K562 (cell line): ENCODE measurements at regions not wholly inside any gene's neighbourhood (a gene's known extent, or its start where the extent isn't known, plus 50 kb on each side); places are given as distances from the start of the nearest gene placed in this dataset.

ENCODE experiments used
- ATAC-seq: fragments of 200-7000 bp; cut with Tn5 transposase; 3 replicates; pipeline ENCODE4 v1.9.1; 2020; ENCODE audit warnings: moderate library complexity
- BruUV-seq: library from RNA; stranded (reverse); fragments of 400-500 nt; replicated peaks from 2 replicates; lab custom pipeline; 2021; lab: Mats Ljungman, UMichigan
- CTCF ChIA-PET: fragments of 300-600 bp; formaldehyde crosslinking; extraction: SDS; loops from one replicate; lab custom pipeline; 2021; ENCODE audit warnings: low intra/inter-chr PET ratio; lab: Yijun Ruan, JAX
- POLR2A ChIA-PET: fragments of 300-600, 350-650 bp; sonication (Branson Sonifier 250); formaldehyde crosslinking; extraction: SDS; loops from one replicate; lab custom pipeline; 2021; ENCODE audit warnings: antibody characterized with exemption, inconsistent platforms; lab: Yijun Ruan, JAX
- DNase-seq, 4 experiments: peaks; one replicate each; pipeline versions ENCODE4 v3.0.0 to v3.0.0-alpha.2; 2011 to 2018; ENCODE audit warnings: low spot score in 3 of 4, mixed read lengths in 3 of 4; ENCODE audit errors: extremely low read depth in 1 of 4
- FAIRE-seq: peaks from 2 replicates; lab custom pipeline; 2011; peaks lifted over from hg19 to GRCh38; lab: Jason Lieb, UNC
- H2AFZ ChIP-seq: 2 replicates; pipeline ENCODE4 v1.6.0; 2011; ENCODE audit warnings: low read depth, low read length, control low read depth, inconsistent platforms
- H3K27ac ChIP-seq: fragments of 200-600 bp; 3 replicates; pipeline ENCODE4 v1.8.0; 2011; ENCODE audit warnings: low read depth, mild to moderate bottlenecking, control low read depth, inconsistent platforms, low read length, moderate library complexity, mixed read lengths; ENCODE audit errors: extremely low read depth
- H3K27me3 ChIP-seq, 2 experiments: fragments of 300-600 bp in 1 of 2; 2 replicates in 1 of 2; 3 replicates in 1 of 2; pipeline versions ENCODE4 v1.6.0 to v1.8.0; 2011; ENCODE audit warnings: inconsistent platforms in 2 of 2, low read length in 2 of 2, mild to moderate bottlenecking in 1 of 2, mixed read lengths in 1 of 2, moderate library complexity in 1 of 2; ENCODE audit not compliant: control insufficient read depth in 2 of 2, insufficient read depth in 2 of 2
- H3K36me3 ChIP-seq: fragments of 300-600 bp; 3 replicates; pipeline ENCODE4 v1.8.0; 2011; ENCODE audit warnings: mild to moderate bottlenecking, low read length, inconsistent platforms; ENCODE audit not compliant: control insufficient read depth, insufficient read depth
- H3K4me1 ChIP-seq, 2 experiments: fragments of 200-600 bp in 1 of 2; replicated peaks in 1 of 2; 2 replicates in 1 of 2; 3 replicates in 1 of 2; pipeline versions ENCODE4 v1.5.1 to v1.8.0; 2011; ENCODE audit warnings: inconsistent platforms in 2 of 2, low read length in 2 of 2, mild to moderate bottlenecking in 1 of 2, mixed read lengths in 1 of 2, moderate library complexity in 1 of 2; ENCODE audit not compliant: control insufficient read depth in 2 of 2, insufficient read depth in 2 of 2
- H3K4me2 ChIP-seq: 2 replicates; pipeline ENCODE4 v1.6.1; 2011; ENCODE audit warnings: low read length, control low read depth, inconsistent platforms, mixed read lengths; ENCODE audit not compliant: insufficient read depth
- H3K4me3 ChIP-seq: fragments of 200-600 bp; sonication (generic), shearing (Covaris generic); 2 replicates; pipeline ENCODE4 v1.5.1; 2016; ENCODE audit warnings: control low read depth, inconsistent platforms
- H3K79me2 ChIP-seq: fragments of 200-600 bp; 3 replicates; pipeline ENCODE4 v1.8.0; 2011; ENCODE audit warnings: low read length, inconsistent platforms; ENCODE audit not compliant: control insufficient read depth, insufficient read depth
- H3K9ac ChIP-seq, 2 experiments: 2 replicates each; pipeline versions ENCODE4 v1.6.0 to v1.6.1; 2011; ENCODE audit warnings: low read depth in 2 of 2, low read length in 2 of 2, control low read depth in 1 of 2, inconsistent platforms in 1 of 2, mild to moderate bottlenecking in 1 of 2, mixed read lengths in 1 of 2; ENCODE audit not compliant: insufficient read depth in 1 of 2
- H3K9me1 ChIP-seq: one replicate; pipeline ENCODE4 v1.6.0; 2011; ENCODE audit warnings: inconsistent platforms, mild to moderate bottlenecking, low read length, moderate library complexity; ENCODE audit not compliant: control insufficient read depth, insufficient read depth
- H3K9me3 ChIP-seq: replicated peaks from 2 replicates; pipeline ENCODE4 v1.5.1; 2011; ENCODE audit warnings: low read depth, low read length, inconsistent platforms; ENCODE audit not compliant: control insufficient read depth, insufficient read depth
- H4K20me1 ChIP-seq: replicated peaks from 2 replicates; pipeline ENCODE4 v1.6.1; 2011; ENCODE audit warnings: low read length, inconsistent platforms, mixed read lengths; ENCODE audit not compliant: control insufficient read depth, insufficient read depth
- CREB1 ChIP-seq, 2 experiments: sonication (generic) in 1 of 2; formaldehyde crosslinking in 1 of 2; IDR thresholded peaks; 2 replicates each; pipeline versions ENCODE4 v1.6.1 to v1.8.0; 2012 to 2022; ENCODE audit warnings: inconsistent platforms in 1 of 2, mild to moderate bottlenecking in 1 of 2, missing genetic modification reagents in 1 of 2, moderate library complexity in 1 of 2
- EHMT2 ChIP-seq: fragments of 450-650 bp; IDR thresholded peaks from 2 replicates; pipeline ENCODE4 v1.6.1; 2018; ENCODE audit warnings: antibody characterized with exemption
- FOSL1 ChIP-seq: fragments of 200-800 bp; sonication (Bioruptor generic); conservative IDR thresholded peaks from 2 replicates; pipeline ENCODE4 v1.6.1; 2016; ENCODE audit warnings: missing genetic modification characterization, missing compliant biosample characterization
- HDAC1 ChIP-seq, 2 experiments: fragments of 450-650 bp; IDR thresholded peaks; 2 replicates each; pipeline ENCODE4 v1.6.1; 2016 to 2017; ENCODE audit warnings: inconsistent platforms in 1 of 2, mild to moderate bottlenecking in 1 of 2, moderate library complexity in 1 of 2
- NCOR1 ChIP-seq: fragments of 450-650 bp; IDR thresholded peaks from 2 replicates; pipeline ENCODE4 v1.6.1; 2016; ENCODE audit warnings: mild to moderate bottlenecking, moderate library complexity
- SRSF1 ChIP-seq: fragments of 200-400 bp; formaldehyde crosslinking; IDR thresholded peaks from 2 replicates; pipeline ENCODE4 v1.6.1; 2017; ENCODE audit warnings: mild to moderate bottlenecking, low read depth, low read length, moderate library complexity
- YY1 ChIP-seq, 3 experiments: IDR thresholded peaks; 2 replicates each; pipeline ENCODE4 v1.6.1; 2011; ENCODE audit warnings: low read length in 2 of 3, mild to moderate bottlenecking in 2 of 3, moderate library complexity in 2 of 3, borderline replicate concordance in 1 of 3, control low read depth in 1 of 3, low read depth in 1 of 3; ENCODE audit not compliant: insufficient read depth in 3 of 3, insufficient replicate concordance in 2 of 3, control insufficient read depth in 1 of 3, insufficient read length in 1 of 3; ENCODE audit errors: extremely low read depth in 1 of 3
- ZFX ChIP-seq: sonication (generic); formaldehyde crosslinking; IDR thresholded peaks from 2 replicates; pipeline ENCODE4 v1.8.0; 2022; ENCODE audit warnings: mild to moderate bottlenecking, missing genetic modification reagents, moderate library complexity
- ZNF143 ChIP-seq: sonication (generic); formaldehyde crosslinking; IDR thresholded peaks from 2 replicates; pipeline ENCODE4 v1.9.0; 2022; ENCODE audit warnings: mild to moderate bottlenecking, missing genetic modification reagents
- ZNF165 ChIP-seq: fragments of 250-450 bp; sonication (Bioruptor Pico); IDR thresholded peaks from 2 replicates; pipeline ENCODE4 v1.4.0; 2020; ENCODE audit warnings: borderline replicate concordance
- ZNF780A ChIP-seq: fragments of 250-450 bp; sonication (Bioruptor Pico); IDR thresholded peaks from 2 replicates; pipeline ENCODE4 v1.5.0; 2021; ENCODE audit warnings: mild to moderate bottlenecking
- WGBS: fragments of 100-300 bp; shearing (Covaris generic); methylation state at CpG from one replicate; pipeline ENCODE4 v1.1.6; 2016; ENCODE audit warnings: low coverage, mixed read lengths; ENCODE audit not compliant: insufficient coverage; ENCODE audit errors: missing lambda C conversion rate; 5-methylcytosine and 5-hydroxymethylcytosine counted together
- in situ Hi-C: fragments of 300-500 bp; cut with MboI; formaldehyde crosslinking; loops from 4 replicates; pipeline ENCODE4 v1.15.0; 2018; ENCODE audit warnings: inconsistent platforms, mixed read lengths
- intact Hi-C: fragments of 100-400 bp; cut with micrococcal nuclease; formaldehyde crosslinking; loops from 2 replicates; pipeline ENCODE4 v1.14.2; 2022
- TF ChIP-seq, protein P1 (sequence below), 2 experiments: IDR thresholded peaks; 2 replicates each; pipeline ENCODE4 v1.6.1; 2011; ENCODE audit warnings: borderline replicate concordance in 1 of 2, control low read depth in 1 of 2, low read depth in 1 of 2, low read length in 1 of 2, mild to moderate bottlenecking in 1 of 2, mixed read lengths in 1 of 2, moderate library complexity in 1 of 2; ENCODE audit not compliant: insufficient read depth in 1 of 2, insufficient read length in 1 of 2, poor library complexity in 1 of 2, severe bottlenecking in 1 of 2; ENCODE audit errors: extremely low read depth in 1 of 2
- TF ChIP-seq, protein P2 (sequence below): sonication (generic); formaldehyde crosslinking; IDR thresholded peaks from 2 replicates; pipeline ENCODE4 v1.8.0; 2022; ENCODE audit warnings: mild to moderate bottlenecking, missing genetic modification reagents

DNA sequence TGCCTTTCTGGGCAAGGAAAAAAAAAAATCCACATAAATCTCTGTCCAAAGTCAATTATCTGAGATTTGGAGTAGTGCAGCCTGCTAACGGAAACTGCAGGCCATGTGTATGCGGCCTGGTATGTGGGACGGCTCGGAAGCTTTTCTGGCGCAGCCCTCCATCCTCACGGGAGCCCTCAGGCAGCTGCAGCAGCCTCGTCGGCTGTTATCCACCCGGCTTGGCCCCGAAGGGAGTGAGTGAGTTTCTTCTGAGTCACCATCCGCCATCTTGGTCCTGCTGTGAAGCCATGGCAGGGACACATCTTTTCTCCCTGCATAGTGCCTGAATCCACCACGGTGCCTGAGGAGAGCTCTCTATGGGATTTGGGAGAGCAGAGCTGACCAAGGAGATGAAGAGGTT lies 62.8 kb downstream of the POLR2M start:
- no peaks in the 10 kb centered on the region for H4K20me1 ChIP-seq
- ChIA-PET CTCF (no interaction called here), POLR2A (interaction anchor here (1.2 kb wide), 1 partner anchor 19 kb away, joined by 3 read pairs; no protein-coding TSS in a partner anchor)
- no peaks in the 10 kb centered on the region for H3K36me3 ChIP-seq
- WGBS = under 1% methylated on average over 9 of the region's 12 CpGs
- intact Hi-C loops (no loop called here), in situ Hi-C loops (no loop called here)
- H3K4me3 ChIP-seq = no peak overlapping the region
- BruUV-seq = no TSS peak
- no peak overlapping the region for H3K9ac ChIP-seq
- H3K4me1 ChIP-seq = no peaks in the 10 kb centered on the region
- H3K79me2 ChIP-seq = no peaks in the 10 kb centered on the region
- DNase-seq (peak in 2 of 4 experiments; percentile 7 to 13), FAIRE-seq (no peak), ATAC-seq (no peak)
- H3K4me2 ChIP-seq = no peak overlapping the region
- no peaks in the 10 kb centered on the region for H3K9me1 ChIP-seq
- no peaks in the 10 kb centered on the region for H3K9me3 ChIP-seq
- TF ChIP-seq FOSL1 (tag) (0 out of 2 replicates have a peak, but pooled peaks have one; percentile 23), YY1 (IDR thresholded peaks at IDR 0.05; ENCODE audit: borderline replicate concordance in 1 of 3, control insufficient read depth in 1 of 3, extremely low read depth in 1 of 3, insufficient read depth in 3 of 3, insufficient read length in 1 of 3, insufficient replicate concordance in 2 of 3, low read depth in 1 of 3, low read length in 2 of 3) (peak in 1 of 3 experiments; percentile 79), HDAC1 (IDR thresholded peaks at IDR 0.05) (no peak)
- no peak overlapping the region for H2AFZ ChIP-seq
- H3K27me3 ChIP-seq = peaks cover 14 to 42% of the 10 kb centered on the region in 2 experiments
- H3K27ac ChIP-seq = no peak overlapping the region

DNA sequence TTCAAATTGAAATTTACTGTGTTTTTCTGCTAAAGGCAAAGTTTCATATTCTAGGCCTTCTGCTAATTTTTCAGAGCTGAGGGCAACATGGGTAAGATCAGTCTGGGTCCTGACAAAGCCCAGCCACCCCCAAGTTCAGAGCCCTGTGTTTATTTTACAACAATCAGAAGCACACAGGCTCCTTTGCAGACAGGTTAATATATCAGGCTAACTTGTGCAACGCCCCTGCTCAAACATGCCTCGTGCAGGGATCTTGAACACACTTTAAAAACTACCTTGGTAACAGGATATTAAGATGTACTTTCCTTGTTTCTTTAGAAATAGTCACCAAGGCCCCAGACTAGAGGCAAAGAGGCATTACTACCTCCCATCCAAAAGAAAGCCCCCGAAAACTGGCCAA lies 64.0 kb downstream of the POLR2M start:
- Histone ChIP-seq H3K27me3 (peaks cover 16 to 42% of the 10 kb centered on the region in 2 experiments), H3K27ac (no peak overlapping the region), H3K4me2 (no peak overlapping the region), H4K20me1 (no peaks in the 10 kb centered on the region), H2AFZ (no peak overlapping the region), H3K79me2 (no peaks in the 10 kb centered on the region), H3K4me3 (no peak overlapping the region), H3K36me3 (no peaks in the 10 kb centered on the region), H3K9me1 (no peaks in the 10 kb centered on the region), H3K9me3 (no peaks in the 10 kb centered on the region), H3K4me1 (no peaks in the 10 kb centered on the region), H3K9ac (no peak overlapping the region)
- CTCF ChIA-PET = no interaction called here
- WGBS = 0% methylated on average over 3 of the region's 3 CpGs
- no peak for DNase-seq
- intact Hi-C loops = no loop called here
- no TSS peak for BruUV-seq
- in situ Hi-C loops = no loop called here
- FAIRE-seq = no peak
- POLR2A ChIA-PET = no interaction called here
- no peak for ATAC-seq
- no peak for TF ChIP-seq ZNF143 (CRISPR knock-in tag)
- TF ChIP-seq CREB1 (IDR thresholded peaks at IDR 0.05) = no peak
- TF ChIP-seq CREB1 (CRISPR knock-in tag; IDR thresholded peaks at IDR 0.05) = no peak
- TF ChIP-seq YY1 (IDR thresholded peaks at IDR 0.05; ENCODE audit: borderline replicate concordance in 1 of 3, control insufficient read depth in 1 of 3, extremely low read depth in 1 of 3, insufficient read depth in 3 of 3, insufficient read length in 1 of 3, insufficient replicate concordance in 2 of 3, low read depth in 1 of 3, low read length in 2 of 3) = no peak
- no peak for TF ChIP-seq EHMT2
- no peak for TF ChIP-seq NCOR1
- no peak for TF ChIP-seq SRSF1
- TF ChIP-seq ZNF165 (CRISPR knock-in tag) = no peak
- TF ChIP-seq ZNF780A (CRISPR knock-in tag) = no peak
- TF ChIP-seq, protein P1, sequence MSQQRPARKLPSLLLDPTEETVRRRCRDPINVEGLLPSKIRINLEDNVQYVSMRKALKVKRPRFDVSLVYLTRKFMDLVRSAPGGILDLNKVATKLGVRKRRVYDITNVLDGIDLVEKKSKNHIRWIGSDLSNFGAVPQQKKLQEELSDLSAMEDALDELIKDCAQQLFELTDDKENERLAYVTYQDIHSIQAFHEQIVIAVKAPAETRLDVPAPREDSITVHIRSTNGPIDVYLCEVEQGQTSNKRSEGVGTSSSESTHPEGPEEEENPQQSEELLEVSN (IDR thresholded peaks at IDR 0.05; ENCODE audit: borderline replicate concordance in 1 of 2, extremely low read depth in 1 of 2, insufficient read depth in 1 of 2, insufficient read length in 1 of 2, low read depth in 1 of 2, low read length in 1 of 2, poor library complexity in 1 of 2, severe bottlenecking in 1 of 2) = no peak
- TF ChIP-seq, protein P2, sequence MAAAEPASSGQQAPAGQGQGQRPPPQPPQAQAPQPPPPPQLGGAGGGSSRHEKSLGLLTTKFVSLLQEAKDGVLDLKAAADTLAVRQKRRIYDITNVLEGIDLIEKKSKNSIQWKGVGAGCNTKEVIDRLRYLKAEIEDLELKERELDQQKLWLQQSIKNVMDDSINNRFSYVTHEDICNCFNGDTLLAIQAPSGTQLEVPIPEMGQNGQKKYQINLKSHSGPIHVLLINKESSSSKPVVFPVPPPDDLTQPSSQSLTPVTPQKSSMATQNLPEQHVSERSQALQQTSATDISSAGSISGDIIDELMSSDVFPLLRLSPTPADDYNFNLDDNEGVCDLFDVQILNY (CRISPR knock-in tag) = no peak
- no peak for TF ChIP-seq ZFX (CRISPR knock-in tag)
